KMS-11 (cell line): ENCODE measurements at regions not wholly inside any gene's neighbourhood (a gene's known extent, or its start where the extent isn't known, plus 50 kb on each side); places are given as distances from the start of the nearest gene placed in this dataset.
A peak's percentile ranks its signal among the peaks of the same experiment; 100 is the strongest.

ENCODE experiments used
- H2AFZ ChIP-seq: fragments of 200-600 bp; sonication (generic); 2 replicates; pipeline ENCODE4 v1.6.1; 2016; ENCODE audit warnings: antibody characterized with exemption, mixed run types, low read depth
- H3K27ac ChIP-seq: fragments of 200-600 bp; sonication (generic); 2 replicates; pipeline ENCODE4 v1.6.1; 2016; ENCODE audit warnings: mild to moderate bottlenecking, mixed run types
- H3K27me3 ChIP-seq: fragments of 200-600 bp; sonication (generic); 2 replicates; pipeline ENCODE4 v1.6.1; 2017; ENCODE audit warnings: mild to moderate bottlenecking, low read depth, mixed run types, moderate library complexity; ENCODE audit not compliant: insufficient read depth
- H3K36me3 ChIP-seq: fragments of 200-600 bp; sonication (generic); 2 replicates; pipeline ENCODE4 v1.6.1; 2017; ENCODE audit warnings: mild to moderate bottlenecking, mixed run types; ENCODE audit not compliant: insufficient read depth
- H3K4me1 ChIP-seq: fragments of 200-600 bp; sonication (generic); 2 replicates; pipeline ENCODE4 v1.6.1; 2016; ENCODE audit warnings: mild to moderate bottlenecking, low read depth, mixed run types; ENCODE audit not compliant: poor library complexity, severe bottlenecking
- H3K4me2 ChIP-seq: fragments of 200-600 bp; sonication (generic); 2 replicates; pipeline ENCODE4 v1.7.0; 2016; ENCODE audit warnings: mild to moderate bottlenecking, mixed run types
- H3K4me3 ChIP-seq: fragments of 200-600 bp; sonication (generic); IDR thresholded peaks from 2 replicates; pipeline ENCODE4 v1.6.1; 2017; ENCODE audit warnings: low read depth, low read length, mixed read lengths; ENCODE audit not compliant: insufficient read depth
- H3K79me2 ChIP-seq: fragments of 200-600 bp; sonication (generic); 2 replicates; pipeline ENCODE4 v1.6.1; 2016; ENCODE audit warnings: low read depth, mixed run types; ENCODE audit not compliant: insufficient read depth
- H3K9ac ChIP-seq: fragments of 200-600 bp; sonication (generic); 2 replicates; pipeline ENCODE4 v1.6.1; 2016; ENCODE audit warnings: mild to moderate bottlenecking, mixed run types
- H4K20me1 ChIP-seq: fragments of 200-600 bp; sonication (generic); 2 replicates; pipeline ENCODE4 v1.6.1; 2016; ENCODE audit warnings: mild to moderate bottlenecking, mixed run types; ENCODE audit not compliant: insufficient read depth
- TF ChIP-seq, protein P1 (sequence below): fragments of 200-600 bp; sonication (generic); conservative IDR thresholded peaks from 2 replicates; pipeline ENCODE4 v1.6.1; 2017; ENCODE audit warnings: low read depth, mild to moderate bottlenecking, antibody characterized with exemption, low read length, moderate library complexity, mixed read lengths

- H3K79me2 ChIP-seq, result no peaks in the 10 kb centered on the region
- H3K4me3 ChIP-seq, result peak overlapping the region; percentile 80
- no peaks in the 10 kb centered on the region for H3K27me3 ChIP-seq
- peak overlapping the region; percentile 15; the same call in 1 of the 2 replicates for H2AFZ ChIP-seq
- no peaks in the 10 kb centered on the region for H3K36me3 ChIP-seq
- peak overlapping the region; percentile 60 for H3K4me2 ChIP-seq
- peak overlapping the region; percentile 5; the same call in 1 of the 2 replicates for H3K9ac ChIP-seq
- no peaks in the 10 kb centered on the region for H4K20me1 ChIP-seq
- H3K4me1 ChIP-seq, result peaks cover 71% of the 10 kb centered on the region
- H3K27ac ChIP-seq, result peak overlapping the region; percentile 60
- TF ChIP-seq, protein P1, sequence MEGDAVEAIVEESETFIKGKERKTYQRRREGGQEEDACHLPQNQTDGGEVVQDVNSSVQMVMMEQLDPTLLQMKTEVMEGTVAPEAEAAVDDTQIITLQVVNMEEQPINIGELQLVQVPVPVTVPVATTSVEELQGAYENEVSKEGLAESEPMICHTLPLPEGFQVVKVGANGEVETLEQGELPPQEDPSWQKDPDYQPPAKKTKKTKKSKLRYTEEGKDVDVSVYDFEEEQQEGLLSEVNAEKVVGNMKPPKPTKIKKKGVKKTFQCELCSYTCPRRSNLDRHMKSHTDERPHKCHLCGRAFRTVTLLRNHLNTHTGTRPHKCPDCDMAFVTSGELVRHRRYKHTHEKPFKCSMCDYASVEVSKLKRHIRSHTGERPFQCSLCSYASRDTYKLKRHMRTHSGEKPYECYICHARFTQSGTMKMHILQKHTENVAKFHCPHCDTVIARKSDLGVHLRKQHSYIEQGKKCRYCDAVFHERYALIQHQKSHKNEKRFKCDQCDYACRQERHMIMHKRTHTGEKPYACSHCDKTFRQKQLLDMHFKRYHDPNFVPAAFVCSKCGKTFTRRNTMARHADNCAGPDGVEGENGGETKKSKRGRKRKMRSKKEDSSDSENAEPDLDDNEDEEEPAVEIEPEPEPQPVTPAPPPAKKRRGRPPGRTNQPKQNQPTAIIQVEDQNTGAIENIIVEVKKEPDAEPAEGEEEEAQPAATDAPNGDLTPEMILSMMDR, result no peak
Observed at GRCh38 chr4:81555489-81555888, 83.8 kb upstream of the RASGEF1B start.

DNA sequence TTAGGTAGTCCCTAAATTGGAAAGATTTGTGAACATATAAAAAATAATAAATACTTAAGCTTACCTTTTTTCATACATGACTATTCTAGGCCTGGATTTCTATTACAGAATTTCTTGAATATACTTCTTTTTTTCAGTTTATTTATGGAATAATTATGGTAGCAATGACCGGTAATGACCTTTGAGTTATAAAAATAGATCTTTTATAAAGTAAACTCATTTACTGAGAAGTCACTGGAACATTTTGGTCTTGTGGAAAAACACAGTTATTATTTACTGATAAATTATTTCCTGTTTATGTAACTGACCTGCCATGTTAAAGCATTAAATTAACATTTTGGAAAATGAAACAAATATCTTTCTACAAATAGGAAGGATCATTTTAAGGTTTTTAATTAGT, 80.4 kb upstream of the RASGEF1B start:
- Histone ChIP-seq H3K4me1 (peaks cover 62% of the 10 kb centered on the region), H3K27ac (no peak overlapping the region), H3K27me3 (no peaks in the 10 kb centered on the region), H3K79me2 (no peaks in the 10 kb centered on the region), H4K20me1 (no peaks in the 10 kb centered on the region), H3K4me2 (no peak overlapping the region), H3K9ac (no peak overlapping the region), H3K36me3 (no peaks in the 10 kb centered on the region), H2AFZ (no peak overlapping the region), H3K4me3 (no peak overlapping the region)
- TF ChIP-seq, protein P1, result no peak

DNA sequence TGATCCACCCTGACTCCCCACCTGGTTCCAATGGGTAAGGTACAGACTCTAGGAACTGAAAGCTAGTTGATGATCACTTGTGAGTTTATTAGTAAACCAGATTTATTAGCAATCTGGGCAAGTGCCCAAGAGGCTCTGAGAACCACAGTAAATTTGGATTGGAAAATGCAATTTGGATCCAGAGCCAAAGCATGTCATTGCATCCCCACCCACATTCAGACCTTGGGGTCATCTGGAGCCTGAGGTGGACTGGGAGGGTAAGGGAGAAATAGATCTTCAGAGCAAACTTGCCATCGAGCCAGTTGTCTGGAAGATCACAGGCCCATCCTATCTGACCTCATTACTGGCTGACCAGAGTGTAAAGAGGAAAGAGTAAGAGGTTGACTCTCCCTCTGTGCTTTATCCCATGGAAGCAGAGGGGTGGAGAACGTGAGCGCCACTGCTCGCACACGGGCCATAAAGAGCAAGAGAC, 78.7 kb upstream of the RASGEF1B start:
- H3K4me3 ChIP-seq, result no peak overlapping the region
- H3K4me2 ChIP-seq, result no peak overlapping the region; the same call in 1 of the 2 replicates
- no peaks in the 10 kb centered on the region for H3K36me3 ChIP-seq
- TF ChIP-seq, protein P1, result no peak
- peaks cover 45% of the 10 kb centered on the region for H3K4me1 ChIP-seq
- H3K79me2 ChIP-seq, result no peaks in the 10 kb centered on the region
- H2AFZ ChIP-seq, result no peak overlapping the region
- no peaks in the 10 kb centered on the region for H4K20me1 ChIP-seq
- H3K27ac ChIP-seq, result no peak overlapping the region
- no peak overlapping the region for H3K9ac ChIP-seq
- no peaks in the 10 kb centered on the region for H3K27me3 ChIP-seq

- Histone ChIP-seq H4K20me1 (no peaks in the 10 kb centered on the region), H3K4me2 (no peak overlapping the region; the same call in 1 of the 2 replicates), H3K27me3 (no peaks in the 10 kb centered on the region), H3K79me2 (no peaks in the 10 kb centered on the region), H3K9ac (no peak overlapping the region), H3K4me1 (peaks cover 41% of the 10 kb centered on the region), H3K36me3 (no peaks in the 10 kb centered on the region), H3K4me3 (no peak overlapping the region), H3K27ac (no peak overlapping the region; the same call in 1 of the 2 replicates), H2AFZ (no peak overlapping the region)
- TF ChIP-seq, protein P1, result no peak
Observed at GRCh38 chr4:81549984-81550383, 78.3 kb upstream of the RASGEF1B start.
